Fibroblast of upper back skin (primary cell): ENCODE measurements at regions not wholly inside any gene's neighbourhood (a gene's known extent, or its start where the extent isn't known, plus 50 kb on each side); places are given as distances from the start of the nearest gene placed in this dataset.

ENCODE experiments used
- DNase-seq: peaks from one replicate; pipeline ENCODE4 v3.0.0-alpha.2; 2013

DNA sequence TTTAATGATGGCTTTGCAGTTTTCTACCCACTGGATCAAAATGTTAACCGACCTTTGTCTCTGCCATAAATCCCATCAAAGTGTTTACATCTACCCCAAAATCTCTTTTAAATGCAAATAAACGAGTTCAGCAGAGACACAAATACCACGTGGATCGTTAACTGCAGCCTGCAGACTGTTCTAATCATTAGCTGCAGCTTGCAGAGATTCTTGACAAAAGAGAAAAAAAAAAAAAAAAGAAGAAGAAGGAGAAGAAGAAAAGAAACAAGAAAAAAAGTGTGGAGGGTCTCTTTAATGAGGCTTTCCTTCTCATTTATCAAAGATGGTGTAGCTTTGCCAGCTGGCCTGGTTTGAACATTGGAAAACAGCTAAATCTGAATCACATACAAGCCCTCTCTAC, 275.7 kb downstream of the NEDD1 start:
- no peak for DNase-seq

DNA sequence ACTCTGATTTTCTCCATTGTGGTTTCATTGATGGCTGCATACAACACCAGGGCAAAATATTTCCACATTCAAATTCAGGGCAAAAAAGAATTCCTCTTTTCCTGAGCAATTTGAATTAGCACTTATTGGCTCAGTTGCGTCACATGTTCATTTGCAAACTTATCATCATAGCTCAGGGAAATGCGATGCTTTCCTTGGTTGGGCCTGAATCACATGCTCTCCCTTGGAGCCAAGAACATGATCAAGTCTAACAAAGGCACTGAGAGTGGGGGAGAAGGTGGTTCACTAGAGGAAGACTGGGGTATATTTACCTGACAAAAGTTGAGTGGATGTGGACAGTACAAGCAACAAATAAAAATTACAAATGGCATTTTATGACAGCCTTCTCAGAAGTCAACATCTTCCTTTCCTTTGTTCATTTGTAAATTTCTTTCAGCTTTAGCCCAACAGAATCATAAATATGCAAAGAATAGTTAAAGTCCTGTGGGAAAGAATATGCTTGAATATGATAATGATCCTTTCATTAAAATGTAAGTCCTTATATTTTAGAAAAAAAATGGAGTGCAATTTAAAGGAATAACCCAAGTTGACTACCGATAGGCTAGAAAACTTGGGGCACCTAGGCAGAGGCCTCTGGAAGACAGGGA, 277.2 kb downstream of the NEDD1 start:
- DNase-seq, result no peak

DNA sequence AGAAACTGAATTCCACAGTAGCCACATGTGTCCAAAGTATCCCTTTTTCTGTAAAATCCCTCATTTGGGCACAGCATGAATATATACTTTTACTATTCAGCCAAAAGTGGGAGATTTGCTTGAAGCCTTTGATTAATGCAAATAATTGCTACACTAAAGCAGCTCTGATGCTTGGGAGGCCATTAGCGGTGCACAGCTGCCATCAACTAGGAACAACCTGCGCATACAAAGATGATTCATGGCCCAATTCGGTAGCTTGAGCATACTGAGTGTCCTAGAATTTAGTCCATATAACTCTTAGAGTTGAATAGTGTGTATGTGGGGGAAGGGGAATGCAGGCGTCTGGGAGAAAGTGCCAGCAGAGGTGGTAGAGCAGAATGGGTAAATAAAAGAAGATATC, 277.0 kb upstream of the RMST start:
- DNase-seq, result no peak

DNA sequence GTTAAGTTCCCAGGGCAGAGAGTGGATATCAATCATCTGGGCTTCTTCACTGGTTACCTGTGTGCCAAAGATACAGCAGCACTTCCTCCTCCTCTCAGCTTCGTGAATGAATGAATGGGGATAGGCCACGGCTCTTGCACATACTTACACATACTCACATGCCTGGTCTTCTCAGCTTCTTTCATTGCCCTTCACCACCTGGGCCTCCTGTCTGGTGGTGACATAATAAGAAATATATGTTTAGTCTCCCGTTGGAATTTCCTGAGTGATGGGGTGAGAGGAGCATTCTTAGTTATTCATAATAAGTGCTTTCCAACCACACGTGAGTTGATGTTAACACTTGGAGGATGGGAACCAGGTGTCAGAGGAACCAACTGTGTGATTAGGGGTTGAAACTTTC, 268.1 kb upstream of the RMST start:
- no peak for DNase-seq

DNA sequence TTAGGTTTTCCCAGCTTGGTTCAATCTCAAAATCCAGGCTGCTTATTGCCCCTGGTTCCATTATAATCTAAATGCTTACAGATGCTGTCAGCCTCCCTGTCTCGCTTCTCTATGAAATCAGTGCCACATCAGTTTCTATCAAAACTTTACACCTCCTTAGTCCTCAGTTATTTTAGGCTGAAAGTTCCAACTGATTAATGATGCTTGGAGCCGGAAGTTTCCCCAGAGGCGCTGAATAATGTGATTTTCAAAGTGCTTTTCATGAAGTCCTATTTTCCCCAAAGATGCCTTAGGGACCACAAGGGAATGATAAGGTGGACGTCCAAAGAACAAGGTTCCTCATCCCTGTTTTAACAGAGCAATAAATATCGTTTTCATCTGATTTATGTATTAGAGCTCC, 262.4 kb upstream of the RMST start:
- DNase-seq, result no peak

DNA sequence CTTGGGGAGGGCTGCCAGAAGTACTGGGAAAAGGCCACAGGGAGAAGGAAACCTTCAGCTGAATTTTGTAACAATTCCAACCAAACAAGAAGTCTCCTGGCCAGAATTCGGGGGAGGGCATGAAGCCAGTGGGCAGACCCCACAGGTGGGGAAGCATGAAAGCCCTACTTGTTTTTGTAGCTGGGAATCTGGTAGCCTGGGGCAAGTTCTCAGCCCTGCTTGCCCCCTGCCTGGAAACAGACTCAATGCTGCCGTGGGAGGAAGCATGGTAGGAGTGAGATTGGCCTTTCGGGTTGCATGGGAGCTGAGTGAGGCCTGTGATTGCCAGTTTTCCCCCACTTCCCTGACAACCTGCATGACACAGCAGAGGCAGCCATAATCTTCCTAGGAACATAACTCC, 259.2 kb upstream of the RMST start:
- DNase-seq, result no peak

GRCh38 chr12:97209997-97210396, 252.6 kb upstream of the RMST start:
- DNase-seq, result no peak

- no peak for DNase-seq
These were observed 251.1 kb upstream of the RMST start for GRCh38 chr12:97211416-97211930.

DNA sequence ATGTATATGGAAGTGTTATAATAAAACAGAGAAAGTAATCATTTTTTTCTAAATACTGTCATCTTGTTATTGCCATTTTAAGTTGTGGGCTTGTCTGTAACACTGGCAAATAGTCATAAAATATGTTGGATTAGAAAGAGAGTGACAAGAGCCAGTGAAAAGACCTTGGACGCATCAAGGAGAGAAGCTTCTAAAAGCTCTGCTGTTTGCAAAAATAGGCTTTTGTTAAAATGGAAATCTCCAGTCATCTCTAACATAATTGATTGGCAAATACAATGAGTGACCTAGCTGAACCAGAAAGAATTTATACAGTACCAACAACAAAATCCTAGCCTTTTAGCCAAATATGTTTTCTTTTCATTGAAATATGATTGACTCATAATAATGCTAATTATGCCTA, 245.8 kb upstream of the RMST start:
- DNase-seq, result no peak

GRCh38 chr12:97222391-97222790, 240.2 kb upstream of the RMST start:
- no peak for DNase-seq

DNA sequence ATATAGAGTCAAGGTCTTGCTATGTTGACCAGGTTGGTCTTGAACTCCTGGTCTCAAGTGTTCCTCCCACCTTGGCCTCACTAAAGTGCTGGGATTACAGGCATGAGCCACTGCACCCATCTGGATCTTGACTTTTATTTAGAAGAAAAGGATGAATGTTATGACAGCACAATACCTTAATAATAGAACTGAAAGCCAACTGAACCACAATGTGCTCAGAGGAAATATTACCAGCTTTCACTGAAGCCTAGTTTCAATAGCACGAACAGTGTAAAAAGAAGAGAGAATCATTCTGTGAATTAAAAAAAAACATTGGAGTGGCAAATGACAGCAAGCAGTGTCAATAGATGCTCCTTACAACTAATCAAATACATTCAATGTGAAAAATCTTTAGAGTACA, 239.2 kb upstream of the RMST start:
- DNase-seq, result no peak

- no peak for DNase-seq
These were observed 233.6 kb upstream of the RMST start for GRCh38 chr12:97229004-97229403.

- no peak for DNase-seq
These were observed 227.5 kb upstream of the RMST start for GRCh38 chr12:97235102-97235501.

- no peak for DNase-seq
These were observed 216.2 kb upstream of the RMST start for GRCh38 chr12:97246368-97246767.

DNA sequence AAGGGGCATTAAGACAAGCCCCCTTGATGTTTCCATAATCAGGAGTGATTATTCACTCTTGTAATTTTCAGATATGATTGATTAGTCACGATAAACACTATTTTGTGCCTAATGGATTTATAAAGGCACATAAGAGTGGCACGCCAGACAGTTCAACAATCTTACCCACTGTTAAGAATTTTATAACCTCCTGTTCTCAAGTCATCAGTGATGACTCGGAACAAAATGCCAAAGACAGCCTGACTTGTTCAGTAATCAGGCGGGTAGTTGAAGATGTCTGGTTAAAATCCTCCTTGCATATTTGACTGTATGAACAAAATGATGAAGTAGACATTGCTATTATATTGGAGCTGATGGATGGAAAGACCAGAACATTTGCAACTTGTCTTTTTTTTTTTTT, 212.1 kb upstream of the RMST start:
- DNase-seq, result no peak

DNA sequence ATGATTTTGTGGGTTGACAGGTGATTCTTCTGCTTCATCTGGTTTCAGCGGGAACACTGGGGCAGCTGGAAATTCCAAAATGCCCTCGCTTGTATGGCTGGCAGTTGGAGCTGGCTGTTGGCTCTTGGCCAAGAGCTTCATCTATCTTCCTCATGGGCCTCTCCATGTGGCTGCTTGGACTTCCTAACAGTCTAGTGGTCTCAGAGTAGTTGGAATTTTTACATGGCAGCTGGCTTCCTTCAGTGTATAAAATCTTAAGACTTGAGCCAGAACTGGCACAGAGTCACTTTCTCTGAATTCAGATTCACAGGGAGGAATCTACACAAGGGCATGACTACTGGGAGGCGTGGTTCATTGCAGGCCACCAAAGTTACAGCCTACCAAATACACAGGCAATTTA, 204.9 kb upstream of the RMST start:
- no peak for DNase-seq

DNA sequence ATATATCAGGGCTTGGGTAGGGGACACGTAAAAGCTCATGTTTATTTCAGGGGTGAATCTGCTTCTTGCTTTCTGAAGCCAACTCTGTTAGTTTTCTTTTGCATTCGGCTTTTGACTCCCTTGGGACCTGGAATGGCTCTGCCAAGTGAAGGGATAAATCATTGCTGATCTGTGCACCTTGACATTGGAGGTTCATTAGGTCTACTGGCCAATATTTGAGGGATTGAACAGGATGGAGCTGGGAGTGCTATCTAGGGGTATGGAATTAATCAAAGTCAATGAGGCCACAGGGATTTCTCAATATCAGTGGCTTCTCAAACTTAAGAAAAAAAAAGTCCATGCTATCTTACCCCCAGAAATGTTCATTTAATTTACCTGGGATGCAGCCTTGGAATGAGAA, 203.5 kb upstream of the RMST start:
- DNase-seq, result no peak

DNA sequence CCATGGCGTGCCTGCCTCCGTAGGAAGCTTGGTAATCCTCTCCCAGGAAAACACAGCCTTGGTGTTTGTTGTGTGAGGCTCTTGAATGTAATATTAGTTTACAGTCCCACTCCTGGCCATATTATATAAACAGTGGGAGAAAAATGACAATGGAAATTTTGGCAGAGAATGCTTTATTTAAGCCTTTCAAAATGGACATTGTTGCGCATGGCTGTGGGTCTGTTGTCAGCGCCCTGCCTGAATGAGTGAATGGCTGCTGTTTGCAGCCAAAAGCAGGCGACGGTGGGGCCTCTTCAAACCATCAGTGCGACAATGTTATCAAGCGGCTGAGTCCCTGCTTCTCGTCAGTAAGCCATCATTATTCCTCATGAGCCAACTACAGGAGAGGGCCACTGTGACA, 201.8 kb upstream of the RMST start:
- DNase-seq, result no peak

DNA sequence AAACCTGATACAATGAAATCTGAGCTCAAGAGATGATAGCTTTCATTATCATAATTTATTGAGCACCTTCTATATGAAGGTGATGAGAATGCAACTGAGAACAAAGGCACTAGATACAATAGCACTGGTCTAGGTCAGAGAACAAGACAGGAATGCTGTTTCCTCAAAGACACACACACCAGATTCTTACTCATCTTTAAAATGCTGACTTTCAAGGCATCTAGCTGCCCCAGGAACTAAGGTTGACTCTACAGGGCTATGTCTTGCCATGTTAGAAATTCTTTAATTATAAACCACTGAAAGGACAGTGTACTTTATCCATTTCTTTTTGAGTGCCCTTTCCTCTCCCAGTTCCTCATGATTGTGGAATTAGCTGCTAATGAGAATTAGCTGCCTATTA, 195.4 kb upstream of the RMST start:
- DNase-seq, result no peak

DNA sequence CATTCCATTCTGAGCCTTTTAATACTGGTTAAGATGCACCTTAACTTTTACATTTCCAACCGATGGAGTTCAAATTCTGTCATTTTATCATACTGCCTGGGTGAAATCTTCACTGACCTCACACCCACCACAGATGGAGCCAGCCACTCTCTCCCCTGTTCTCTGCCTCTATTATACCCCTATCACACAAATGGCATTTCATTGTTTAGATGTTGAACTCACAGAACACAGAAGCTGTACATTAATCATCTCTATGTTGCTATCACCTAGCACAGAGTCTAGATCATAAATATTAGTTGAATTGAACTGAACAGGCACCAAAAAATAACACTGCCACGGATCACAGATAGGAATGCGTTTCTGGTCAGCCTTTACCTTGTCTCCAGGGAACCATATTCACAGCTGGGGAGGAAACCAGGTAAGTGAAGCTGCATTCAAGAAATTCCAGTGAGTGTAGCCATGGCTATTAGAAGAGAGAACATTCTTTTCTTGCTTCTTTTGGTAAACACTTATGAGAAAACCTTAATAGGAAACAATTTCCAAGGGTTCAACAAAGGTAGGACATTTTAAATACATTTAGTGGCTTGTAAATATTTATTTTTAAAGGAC, 194.9 kb upstream of the RMST start:
- no peak for DNase-seq

GRCh38 chr12:97272471-97272870, 190.1 kb upstream of the RMST start:
- DNase-seq, result no peak

DNA sequence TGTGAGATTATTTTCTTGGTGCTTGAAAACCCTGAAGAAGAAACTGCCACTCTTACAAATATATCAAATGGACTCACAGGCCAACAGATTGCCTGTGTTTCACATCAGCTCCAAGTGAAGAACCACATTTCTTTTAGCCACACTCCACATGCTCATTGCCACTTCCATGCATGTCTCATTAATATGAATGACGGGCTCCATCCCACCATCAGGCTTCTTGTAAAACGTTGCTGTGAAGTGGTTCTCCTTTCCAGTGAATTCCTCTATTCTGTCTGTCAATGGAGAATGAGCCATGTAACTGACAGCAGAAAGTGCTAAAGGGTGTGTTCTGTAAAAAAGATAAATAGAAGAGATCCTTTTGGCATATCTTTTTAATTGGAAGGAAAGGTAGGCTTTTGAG, 188.2 kb upstream of the RMST start:
- no peak for DNase-seq

DNA sequence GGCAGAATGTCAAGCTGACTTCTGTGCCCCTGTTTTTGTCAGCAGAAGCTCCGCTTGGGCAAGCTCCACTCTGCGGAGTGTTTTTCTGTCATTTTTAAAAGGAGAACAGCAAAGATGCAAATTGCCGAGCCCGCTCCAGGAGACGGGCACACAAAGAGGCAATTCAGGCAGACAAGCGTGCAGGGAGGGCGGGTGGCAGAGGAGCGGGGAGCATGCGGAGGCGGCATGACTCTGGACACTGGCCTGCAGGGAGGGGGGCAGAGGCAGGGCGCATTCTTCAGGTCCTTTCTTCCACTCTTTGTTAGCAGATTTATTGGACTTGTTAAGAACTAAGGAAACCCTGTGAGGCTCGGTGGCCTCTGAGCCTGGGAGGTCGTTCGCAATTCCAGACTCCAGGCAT, 187.3 kb upstream of the RMST start:
- no peak for DNase-seq

GRCh38 chr12:97275728-97276590, 186.6 kb upstream of the RMST start:
- DNase-seq, result no peak
